ENCODE measurements at regions not wholly inside any gene's neighbourhood (a gene's known extent, or its start where the extent isn't known, plus 50 kb on each side); places are given as distances from the start of the nearest gene placed in this dataset.

DNA sequence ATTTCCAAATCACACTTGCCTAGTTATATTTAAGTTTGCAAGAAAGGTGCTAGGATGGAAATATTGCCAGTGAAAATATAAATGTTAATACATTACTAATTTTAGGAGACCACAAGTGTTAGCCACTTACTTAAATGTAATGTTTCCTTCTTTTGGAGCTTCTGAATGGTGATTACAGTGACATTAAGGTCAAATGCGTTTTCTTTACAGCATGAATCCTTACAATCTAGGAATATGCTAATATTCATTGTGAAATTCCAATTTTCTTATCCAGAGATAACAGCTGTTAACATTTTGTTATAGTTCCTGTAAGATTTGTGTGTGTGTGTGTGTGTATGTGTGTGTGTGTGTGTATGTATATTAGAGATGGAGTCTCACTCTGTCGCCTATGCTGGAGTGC lies 70.2 kb upstream of the NUDT6 start:
- H3K27ac ChIP-seq (ENCODE audit: insufficient read depth, low read length): no peak overlapping the region
- H3K9me3 ChIP-seq (ENCODE audit: control insufficient read depth, insufficient read depth, low read length): peaks cover 9% of the 10 kb centered on the region
- no peaks in the 10 kb centered on the region for H3K4me1 ChIP-seq (ENCODE audit: control insufficient read depth, insufficient read depth, low read length)
- no peak overlapping the region for H2AK9ac ChIP-seq (replicated peaks; ENCODE audit: low read depth, low read length, poor library complexity)
- intact Hi-C loops (cut with micrococcal nuclease) (no loop called here), in situ Hi-C loops (cut with MboI; ENCODE audit: low sequenced_read_pairs) (no loop called here), dilution Hi-C loops (cut with HindIII; ENCODE audit: low sequenced_read_pairs, unreplicated experiment) (no loop called here)
- H2AK5ac ChIP-seq (ENCODE audit: low read depth, low read length): no peak overlapping the region
- no peaks in the 10 kb centered on the region for H3K27me3 ChIP-seq (ENCODE audit: control insufficient read depth, insufficient read depth, low read length)
- H2BK20ac ChIP-seq (ENCODE audit: low read depth, low read length): no peak overlapping the region
- no peak for ATAC-seq (ENCODE audit: low read depth)
- H2AFZ ChIP-seq (replicated peaks; ENCODE audit: low read length, poor library complexity): no peak overlapping the region
- no peak overlapping the region for H2BK5ac ChIP-seq (ENCODE audit: low read depth, low read length, poor library complexity, severe bottlenecking)
- H3K56ac ChIP-seq (ENCODE audit: extremely low read depth, insufficient read depth, low read length): no peak overlapping the region
- H3K9ac ChIP-seq (ENCODE audit: low read depth, low read length): no peak overlapping the region
- H4K91ac ChIP-seq (ENCODE audit: insufficient read depth, low read depth, low read length): no peak overlapping the region
- CTCF ChIA-PET: interaction anchor here (0.6 to 1.9 kb wide), 3 partner anchors 8 to 29 kb away, joined by 3 to 11 read pairs (median 5); no protein-coding TSS in a partner anchor
- BruUV-seq (replicated peaks): no TSS peak
- WGBS, 2 experiments (ENCODE audit: extremely low coverage in 2 of 2, insufficient read length in 1 of 2): no CpG with 5 or more reads among the region's 2 CpGs
- no peak overlapping the region for H4K5ac ChIP-seq (ENCODE audit: low read depth, low read length)
- H4K20me1 ChIP-seq (ENCODE audit: insufficient read depth, low read length): no peaks in the 10 kb centered on the region
- TF ChIP-seq, protein P1, sequence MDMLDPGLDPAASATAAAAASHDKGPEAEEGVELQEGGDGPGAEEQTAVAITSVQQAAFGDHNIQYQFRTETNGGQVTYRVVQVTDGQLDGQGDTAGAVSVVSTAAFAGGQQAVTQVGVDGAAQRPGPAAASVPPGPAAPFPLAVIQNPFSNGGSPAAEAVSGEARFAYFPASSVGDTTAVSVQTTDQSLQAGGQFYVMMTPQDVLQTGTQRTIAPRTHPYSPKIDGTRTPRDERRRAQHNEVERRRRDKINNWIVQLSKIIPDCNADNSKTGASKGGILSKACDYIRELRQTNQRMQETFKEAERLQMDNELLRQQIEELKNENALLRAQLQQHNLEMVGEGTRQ (IDR thresholded peaks at IDR 0.05; ENCODE audit: low read depth, low read length): no peak
- TF ChIP-seq, protein P2, sequence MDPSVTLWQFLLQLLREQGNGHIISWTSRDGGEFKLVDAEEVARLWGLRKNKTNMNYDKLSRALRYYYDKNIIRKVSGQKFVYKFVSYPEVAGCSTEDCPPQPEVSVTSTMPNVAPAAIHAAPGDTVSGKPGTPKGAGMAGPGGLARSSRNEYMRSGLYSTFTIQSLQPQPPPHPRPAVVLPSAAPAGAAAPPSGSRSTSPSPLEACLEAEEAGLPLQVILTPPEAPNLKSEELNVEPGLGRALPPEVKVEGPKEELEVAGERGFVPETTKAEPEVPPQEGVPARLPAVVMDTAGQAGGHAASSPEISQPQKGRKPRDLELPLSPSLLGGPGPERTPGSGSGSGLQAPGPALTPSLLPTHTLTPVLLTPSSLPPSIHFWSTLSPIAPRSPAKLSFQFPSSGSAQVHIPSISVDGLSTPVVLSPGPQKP (IDR thresholded peaks at IDR 0.05; ENCODE audit: borderline replicate concordance, low read depth, low read length): no peak
- TF ChIP-seq CEBPB (IDR thresholded peaks at IDR 0.05; ENCODE audit: low read depth, low read length) (no peak), SMC3 (IDR thresholded peaks at IDR 0.05; ENCODE audit: low read depth, low read length) (no peak), POLR2A (IDR thresholded peaks at IDR 0.05; ENCODE audit: low read depth, low read length) (no peak), RAD21 (IDR thresholded peaks at IDR 0.05; ENCODE audit: low read length) (no peak), MAFK (IDR thresholded peaks at IDR 0.05; ENCODE audit: low read depth, low read length) (no peak)
- no peaks in the 10 kb centered on the region for H3K36me3 ChIP-seq (ENCODE audit: control insufficient read depth, insufficient read depth, low read length)
- POLR2A ChIA-PET (ENCODE audit: unreplicated experiment): no interaction called here
- no peak overlapping the region for H3K23ac ChIP-seq (ENCODE audit: low read depth, low read length)
- H4K8ac ChIP-seq (ENCODE audit: low read depth in 2 of 2, low read length in 2 of 2): no peak overlapping the region
- peaks cover 9 to 10% of the 10 kb centered on the region in 2 experiments; a peak in 3 of 4 replicates for H3K79me1 ChIP-seq (ENCODE audit: low read depth in 1 of 2, low read length in 2 of 2)
- no peak overlapping the region for H3K14ac ChIP-seq (replicated peaks; ENCODE audit: low read depth, low read length)
- H2BK120ac ChIP-seq (ENCODE audit: low read depth, low read length): no peak overlapping the region
- H3K9me1 ChIP-seq (ENCODE audit: insufficient read depth, low read length): no peaks in the 10 kb centered on the region
- H3K18ac ChIP-seq (ENCODE audit: low read depth, low read length): no peak overlapping the region
- DNase-seq: no peak
- H3K4ac ChIP-seq (ENCODE audit: low read depth, low read length): no peak overlapping the region
- H3K4me2 ChIP-seq (ENCODE audit: low read depth, low read length): no peak overlapping the region
- H2BK15ac ChIP-seq (ENCODE audit: low read depth, low read length): no peak overlapping the region
- no peak overlapping the region for H3K4me3 ChIP-seq (ENCODE audit: insufficient read depth, low read depth, low read length)
